Right lobe of liver (tissue), 4 donors: ENCODE measurements at regions not wholly inside any gene's neighbourhood (a gene's known extent, or its start where the extent isn't known, plus 50 kb on each side); places are given as distances from the start of the nearest gene placed in this dataset.

ENCODE experiments used
- POLR2A ChIP-seq: fragments of 450-650 bp; IDR thresholded peaks from one replicate; pipeline ENCODE4 v1.6.1; 2017; ENCODE audit warnings: antibody characterized with exemption, mild to moderate bottlenecking
- TF ChIP-seq, protein P1 (sequence below), 4 donors: fragments of 200-600 bp in 3 of 4; fragments of 450-650 bp in 1 of 4; IDR thresholded peaks; one replicate each; pipeline versions ENCODE4 v1.5.1 to v1.8.0; 2016 to 2022; ENCODE audit warnings: antibody characterized with exemption in 4 of 4, mild to moderate bottlenecking in 2 of 4
- donor health status: DM: no; HTN: no; CAD: no.
- donor health status: DM: no; HTN: no; CAD: no.
- donor health status: DM: no; HTN: yes; CAD: no.

DNA sequence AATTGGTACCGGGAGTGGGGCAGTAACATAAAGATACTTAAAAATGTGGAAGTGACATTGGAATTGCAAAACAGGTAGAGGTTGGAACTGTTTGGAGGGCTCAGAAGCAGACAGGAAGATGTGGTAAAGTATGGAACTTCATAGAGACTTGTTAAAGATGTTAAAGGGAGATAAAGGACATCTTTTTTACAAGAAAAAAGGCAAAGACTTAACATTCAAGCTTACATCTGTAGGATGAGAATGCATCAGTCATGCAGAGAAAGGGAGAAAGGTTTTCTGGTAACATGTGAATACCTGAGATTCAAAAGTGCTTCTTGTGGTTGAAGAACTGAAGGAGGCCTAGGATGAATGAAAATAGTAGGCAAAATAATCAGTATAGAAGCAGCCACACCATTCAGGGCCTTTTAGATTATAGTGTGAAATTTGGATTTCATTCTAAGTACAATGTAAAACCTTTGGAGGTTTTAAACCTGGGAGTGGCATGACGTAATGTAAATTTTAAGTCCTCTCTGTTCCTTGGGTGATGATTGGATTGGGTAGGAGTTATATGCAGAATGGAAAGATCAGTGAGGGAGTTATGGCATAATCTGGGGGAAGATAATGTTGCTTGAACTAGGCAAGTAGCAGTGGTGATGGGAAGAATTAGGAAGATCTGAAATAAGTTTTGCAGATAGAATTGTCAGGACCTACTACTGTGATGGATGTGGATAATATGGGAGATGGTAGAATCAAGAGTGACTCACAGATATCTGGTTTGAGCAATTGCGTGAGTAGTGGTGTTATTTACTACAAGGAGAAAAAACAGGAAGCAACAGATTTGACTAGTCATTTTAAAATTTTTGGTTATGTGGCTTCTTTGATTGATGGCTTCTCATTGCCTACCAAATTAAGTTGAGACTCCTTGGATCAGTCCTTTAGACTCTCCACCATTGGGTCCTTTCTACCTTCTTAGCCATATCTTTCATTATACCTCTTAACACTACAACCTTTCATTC lies 138.7 kb downstream of the VSIG4 start:
- TF ChIP-seq, protein P1, sequence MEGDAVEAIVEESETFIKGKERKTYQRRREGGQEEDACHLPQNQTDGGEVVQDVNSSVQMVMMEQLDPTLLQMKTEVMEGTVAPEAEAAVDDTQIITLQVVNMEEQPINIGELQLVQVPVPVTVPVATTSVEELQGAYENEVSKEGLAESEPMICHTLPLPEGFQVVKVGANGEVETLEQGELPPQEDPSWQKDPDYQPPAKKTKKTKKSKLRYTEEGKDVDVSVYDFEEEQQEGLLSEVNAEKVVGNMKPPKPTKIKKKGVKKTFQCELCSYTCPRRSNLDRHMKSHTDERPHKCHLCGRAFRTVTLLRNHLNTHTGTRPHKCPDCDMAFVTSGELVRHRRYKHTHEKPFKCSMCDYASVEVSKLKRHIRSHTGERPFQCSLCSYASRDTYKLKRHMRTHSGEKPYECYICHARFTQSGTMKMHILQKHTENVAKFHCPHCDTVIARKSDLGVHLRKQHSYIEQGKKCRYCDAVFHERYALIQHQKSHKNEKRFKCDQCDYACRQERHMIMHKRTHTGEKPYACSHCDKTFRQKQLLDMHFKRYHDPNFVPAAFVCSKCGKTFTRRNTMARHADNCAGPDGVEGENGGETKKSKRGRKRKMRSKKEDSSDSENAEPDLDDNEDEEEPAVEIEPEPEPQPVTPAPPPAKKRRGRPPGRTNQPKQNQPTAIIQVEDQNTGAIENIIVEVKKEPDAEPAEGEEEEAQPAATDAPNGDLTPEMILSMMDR (IDR thresholded peaks at IDR 0.05): no peak
- no peak for TF ChIP-seq POLR2A
